ENCODE measurements at regions not wholly inside any gene's neighbourhood (a gene's known extent, or its start where the extent isn't known, plus 50 kb on each side); places are given as distances from the start of the nearest gene placed in this dataset.

GRCh38 chr11:79860336-79860735, 419.5 kb upstream of the TENM4 start:
- no peak overlapping the region for H3K27ac Mint-ChIP-seq
- H3K36me3 Mint-ChIP-seq (ENCODE audit: low read depth), result no peaks in the 10 kb centered on the region
- no peaks in the 10 kb centered on the region for H3K27me3 Mint-ChIP-seq (ENCODE audit: low read depth)

GRCh38 chr11:79857377-79858214, 416.8 kb upstream of the TENM4 start:
- no peaks in the 10 kb centered on the region for H3K4me1 Mint-ChIP-seq (ENCODE audit: low read depth)
- no peaks in the 10 kb centered on the region for H3K27me3 Mint-ChIP-seq (ENCODE audit: low read depth)
- peaks cover 9% of the 10 kb centered on the region for H3K9me3 Mint-ChIP-seq
- no peaks in the 10 kb centered on the region for H3K36me3 Mint-ChIP-seq (ENCODE audit: low read depth)
- H3K4me3 Mint-ChIP-seq, result no peak overlapping the region
- H3K27ac Mint-ChIP-seq, result no peak overlapping the region

More at GRCh38 chr11:79860336-79860735, 419.5 kb upstream of the TENM4 start:
- Mint-ChIP-seq H3K4me1 (ENCODE audit: low read depth) (no peaks in the 10 kb centered on the region), H3K9me3 (peaks cover 5% of the 10 kb centered on the region), H3K4me3 (no peak overlapping the region)

GRCh38 chr11:79852176-79852575, 411.3 kb upstream of the TENM4 start:
- no peaks in the 10 kb centered on the region for H3K4me1 Mint-ChIP-seq (ENCODE audit: low read depth)
- peaks cover 5% of the 10 kb centered on the region for H3K9me3 Mint-ChIP-seq
- no peak overlapping the region for H3K4me3 Mint-ChIP-seq
- H3K36me3 Mint-ChIP-seq (ENCODE audit: low read depth), result no peaks in the 10 kb centered on the region
- no peak overlapping the region for H3K27ac Mint-ChIP-seq
- no peaks in the 10 kb centered on the region for H3K27me3 Mint-ChIP-seq (ENCODE audit: low read depth)

- Mint-ChIP-seq H3K4me1 (ENCODE audit: low read depth) (no peaks in the 10 kb centered on the region), H3K27ac (no peak overlapping the region), H3K27me3 (ENCODE audit: low read depth) (no peaks in the 10 kb centered on the region), H3K4me3 (no peak overlapping the region), H3K9me3 (no peaks in the 10 kb centered on the region), H3K36me3 (ENCODE audit: low read depth) (no peaks in the 10 kb centered on the region)
These were observed 404.3 kb upstream of the TENM4 start for GRCh38 chr11:79845002-79845709.

- no peaks in the 10 kb centered on the region for H3K4me1 Mint-ChIP-seq (ENCODE audit: low read depth)
- H3K4me3 Mint-ChIP-seq, result no peak overlapping the region
- no peaks in the 10 kb centered on the region for H3K27me3 Mint-ChIP-seq (ENCODE audit: low read depth)
- no peaks in the 10 kb centered on the region for H3K9me3 Mint-ChIP-seq
- H3K27ac Mint-ChIP-seq, result no peak overlapping the region
- no peaks in the 10 kb centered on the region for H3K36me3 Mint-ChIP-seq (ENCODE audit: low read depth)
These were observed 393.2 kb upstream of the TENM4 start for GRCh38 chr11:79834015-79834414.

GRCh38 chr11:79830446-79830845, 389.6 kb upstream of the TENM4 start:
- Mint-ChIP-seq H3K4me3 (no peak overlapping the region), H3K27me3 (ENCODE audit: low read depth) (no peaks in the 10 kb centered on the region), H3K9me3 (no peaks in the 10 kb centered on the region), H3K27ac (no peak overlapping the region), H3K36me3 (ENCODE audit: low read depth) (no peaks in the 10 kb centered on the region), H3K4me1 (ENCODE audit: low read depth) (no peaks in the 10 kb centered on the region)

GRCh38 chr11:79829891-79830290, 389.1 kb upstream of the TENM4 start:
- no peak overlapping the region for H3K27ac Mint-ChIP-seq
- no peaks in the 10 kb centered on the region for H3K36me3 Mint-ChIP-seq (ENCODE audit: low read depth)
- no peaks in the 10 kb centered on the region for H3K27me3 Mint-ChIP-seq (ENCODE audit: low read depth)
- no peaks in the 10 kb centered on the region for H3K4me1 Mint-ChIP-seq (ENCODE audit: low read depth)
- H3K9me3 Mint-ChIP-seq, result no peaks in the 10 kb centered on the region
- H3K4me3 Mint-ChIP-seq, result no peak overlapping the region

- H3K4me3 Mint-ChIP-seq, result no peak overlapping the region
- H3K9me3 Mint-ChIP-seq, result peaks cover 11% of the 10 kb centered on the region
- H3K4me1 Mint-ChIP-seq (ENCODE audit: low read depth), result no peaks in the 10 kb centered on the region
- H3K36me3 Mint-ChIP-seq (ENCODE audit: low read depth), result no peaks in the 10 kb centered on the region
- no peaks in the 10 kb centered on the region for H3K27me3 Mint-ChIP-seq (ENCODE audit: low read depth)
- H3K27ac Mint-ChIP-seq, result no peak overlapping the region
These were observed 381.9 kb upstream of the TENM4 start for GRCh38 chr11:79822766-79823165.

GRCh38 chr11:79813551-79813950, 372.7 kb upstream of the TENM4 start:
- H3K27ac Mint-ChIP-seq, result no peak overlapping the region
- H3K27me3 Mint-ChIP-seq (ENCODE audit: low read depth), result no peaks in the 10 kb centered on the region
- H3K4me1 Mint-ChIP-seq (ENCODE audit: low read depth), result no peaks in the 10 kb centered on the region
- peaks cover 19% of the 10 kb centered on the region for H3K9me3 Mint-ChIP-seq
- no peak overlapping the region for H3K4me3 Mint-ChIP-seq
- H3K36me3 Mint-ChIP-seq (ENCODE audit: low read depth), result no peaks in the 10 kb centered on the region

GRCh38 chr11:79809487-79809886, 368.7 kb upstream of the TENM4 start:
- H3K9me3 Mint-ChIP-seq, result peaks cover 4% of the 10 kb centered on the region
- no peaks in the 10 kb centered on the region for H3K27me3 Mint-ChIP-seq (ENCODE audit: low read depth)
- no peak overlapping the region for H3K4me3 Mint-ChIP-seq
- H3K27ac Mint-ChIP-seq, result no peak overlapping the region
- no peaks in the 10 kb centered on the region for H3K36me3 Mint-ChIP-seq (ENCODE audit: low read depth)
- H3K4me1 Mint-ChIP-seq (ENCODE audit: low read depth), result no peaks in the 10 kb centered on the region

- no peaks in the 10 kb centered on the region for H3K36me3 Mint-ChIP-seq (ENCODE audit: low read depth)
- no peak overlapping the region for H3K4me3 Mint-ChIP-seq
- H3K27ac Mint-ChIP-seq, result no peak overlapping the region
- H3K4me1 Mint-ChIP-seq (ENCODE audit: low read depth), result no peaks in the 10 kb centered on the region
- H3K9me3 Mint-ChIP-seq, result peaks cover 14% of the 10 kb centered on the region
- H3K27me3 Mint-ChIP-seq (ENCODE audit: low read depth), result no peaks in the 10 kb centered on the region
These were observed 366.7 kb upstream of the TENM4 start for GRCh38 chr11:79807506-79807905.

- Mint-ChIP-seq H3K9me3 (peaks cover 7% of the 10 kb centered on the region), H3K27me3 (ENCODE audit: low read depth) (no peaks in the 10 kb centered on the region), H3K4me1 (ENCODE audit: low read depth) (no peaks in the 10 kb centered on the region)
These were observed 355.9 kb upstream of the TENM4 start for GRCh38 chr11:79796704-79797103.

GRCh38 chr11:79794484-79795393, 353.9 kb upstream of the TENM4 start:
- no peak overlapping the region for H3K27ac Mint-ChIP-seq
- no peaks in the 10 kb centered on the region for H3K4me1 Mint-ChIP-seq (ENCODE audit: low read depth)
- H3K36me3 Mint-ChIP-seq (ENCODE audit: low read depth), result no peaks in the 10 kb centered on the region
- H3K4me3 Mint-ChIP-seq, result no peak overlapping the region
- H3K9me3 Mint-ChIP-seq, result peaks cover 11% of the 10 kb centered on the region
- no peaks in the 10 kb centered on the region for H3K27me3 Mint-ChIP-seq (ENCODE audit: low read depth)

More at GRCh38 chr11:79796704-79797103, 355.9 kb upstream of the TENM4 start:
- H3K36me3 Mint-ChIP-seq (ENCODE audit: low read depth), result no peaks in the 10 kb centered on the region
- no peak overlapping the region for H3K27ac Mint-ChIP-seq
- no peak overlapping the region for H3K4me3 Mint-ChIP-seq

- Mint-ChIP-seq H3K27me3 (ENCODE audit: low read depth) (no peaks in the 10 kb centered on the region), H3K36me3 (ENCODE audit: low read depth) (no peaks in the 10 kb centered on the region), H3K4me1 (ENCODE audit: low read depth) (no peaks in the 10 kb centered on the region), H3K27ac (no peak overlapping the region), H3K9me3 (peaks cover 11% of the 10 kb centered on the region), H3K4me3 (no peak overlapping the region)
These were observed 353.2 kb upstream of the TENM4 start for GRCh38 chr11:79794057-79794456.
